Glutamatergic neuron (in vitro differentiated cells): ENCODE measurements at regions not wholly inside any gene's neighbourhood (a gene's known extent, or its start where the extent isn't known, plus 50 kb on each side); places are given as distances from the start of the nearest gene placed in this dataset.

Source experiments
- DNase-seq: peaks from one replicate; pipeline ENCODE4 v3.0.0; 2022
- H3K27ac Mint-ChIP-seq: one replicate; pipeline ENCODE4 v1.8.0; 2020; ENCODE audit warnings: mild to moderate bottlenecking, mixed read lengths, inconsistent platforms; ENCODE audit not compliant: unreplicated experiment
- H3K27me3 Mint-ChIP-seq: one replicate; pipeline ENCODE4 v1.8.0; 2020; ENCODE audit warnings: mild to moderate bottlenecking, moderate library complexity, mixed read lengths, inconsistent platforms; ENCODE audit not compliant: unreplicated experiment
- H3K36me3 Mint-ChIP-seq: one replicate; pipeline ENCODE4 v1.8.0; 2020; ENCODE audit warnings: mild to moderate bottlenecking, mixed read lengths, inconsistent platforms; ENCODE audit not compliant: unreplicated experiment
- H3K4me1 Mint-ChIP-seq: one replicate; pipeline ENCODE4 v1.8.0; 2020; ENCODE audit warnings: mild to moderate bottlenecking, low read depth, mixed read lengths, inconsistent platforms; ENCODE audit not compliant: unreplicated experiment
- H3K4me3 Mint-ChIP-seq: one replicate; pipeline ENCODE4 v1.8.0; 2020; ENCODE audit warnings: mild to moderate bottlenecking, mixed read lengths, inconsistent platforms; ENCODE audit not compliant: unreplicated experiment
- H3K9me3 Mint-ChIP-seq: one replicate; pipeline ENCODE4 v1.8.0; 2020; ENCODE audit warnings: mild to moderate bottlenecking, moderate library complexity, mixed read lengths, inconsistent platforms; ENCODE audit not compliant: unreplicated experiment
- CTCF ChIP-seq: fragments of 200-600 bp; sonication (generic); IDR thresholded peaks from one replicate; pipeline ENCODE4 v1.5.0; 2021; ENCODE audit not compliant: partially characterized antibody, unreplicated experiment

GRCh38 chr6:105545228-105545920 lies 142.5 kb upstream of the PREP start:
- DNase-seq, result no peak
- Mint-ChIP-seq H3K4me3 (no peak overlapping the region), H3K27me3 (peaks cover 1% of the 10 kb centered on the region), H3K27ac (no peak overlapping the region), H3K36me3 (no peaks in the 10 kb centered on the region), H3K4me1 (no peaks in the 10 kb centered on the region), H3K9me3 (no peaks in the 10 kb centered on the region)
- no peak for TF ChIP-seq CTCF

- Mint-ChIP-seq H3K27me3 (no peaks in the 10 kb centered on the region), H3K4me1 (no peaks in the 10 kb centered on the region), H3K9me3 (no peaks in the 10 kb centered on the region), H3K4me3 (no peak overlapping the region), H3K27ac (no peak overlapping the region), H3K36me3 (no peaks in the 10 kb centered on the region)
- DNase-seq, result no peak
- no peak for TF ChIP-seq CTCF
Observed at GRCh38 chr6:105539911-105540310, 137.0 kb upstream of the PREP start.

GRCh38 chr6:105537981-105538578 lies 135.2 kb upstream of the PREP start:
- Mint-ChIP-seq H3K27me3 (no peaks in the 10 kb centered on the region), H3K27ac (no peak overlapping the region), H3K36me3 (no peaks in the 10 kb centered on the region), H3K4me1 (no peaks in the 10 kb centered on the region), H3K9me3 (no peaks in the 10 kb centered on the region), H3K4me3 (no peak overlapping the region)
- TF ChIP-seq CTCF, result no peak
- no peak for DNase-seq

- no peaks in the 10 kb centered on the region for H3K4me1 Mint-ChIP-seq
- H3K27me3 Mint-ChIP-seq, result no peaks in the 10 kb centered on the region
- no peak overlapping the region for H3K4me3 Mint-ChIP-seq
- TF ChIP-seq CTCF, result no peak
- H3K36me3 Mint-ChIP-seq, result no peaks in the 10 kb centered on the region
- no peak for DNase-seq
- no peaks in the 10 kb centered on the region for H3K9me3 Mint-ChIP-seq
- H3K27ac Mint-ChIP-seq, result no peak overlapping the region
Observed at GRCh38 chr6:105536961-105537360, 134.1 kb upstream of the PREP start.

- no peak for TF ChIP-seq CTCF
- H3K27ac Mint-ChIP-seq, result no peak overlapping the region
Observed at GRCh38 chr6:105533301-105533700, 130.4 kb upstream of the PREP start.

More at GRCh38 chr6:105533301-105533700, 130.4 kb upstream of the PREP start:
- H3K27me3 Mint-ChIP-seq, result no peaks in the 10 kb centered on the region
- no peaks in the 10 kb centered on the region for H3K4me1 Mint-ChIP-seq
- no peak overlapping the region for H3K4me3 Mint-ChIP-seq
- H3K36me3 Mint-ChIP-seq, result no peaks in the 10 kb centered on the region
- DNase-seq, result no peak
- H3K9me3 Mint-ChIP-seq, result no peaks in the 10 kb centered on the region
